ENCODE measurements at regions not wholly inside any gene's neighbourhood (a gene's known extent, or its start where the extent isn't known, plus 50 kb on each side); places are given as distances from the start of the nearest gene placed in this dataset.

- TF ChIP-seq, protein P1, sequence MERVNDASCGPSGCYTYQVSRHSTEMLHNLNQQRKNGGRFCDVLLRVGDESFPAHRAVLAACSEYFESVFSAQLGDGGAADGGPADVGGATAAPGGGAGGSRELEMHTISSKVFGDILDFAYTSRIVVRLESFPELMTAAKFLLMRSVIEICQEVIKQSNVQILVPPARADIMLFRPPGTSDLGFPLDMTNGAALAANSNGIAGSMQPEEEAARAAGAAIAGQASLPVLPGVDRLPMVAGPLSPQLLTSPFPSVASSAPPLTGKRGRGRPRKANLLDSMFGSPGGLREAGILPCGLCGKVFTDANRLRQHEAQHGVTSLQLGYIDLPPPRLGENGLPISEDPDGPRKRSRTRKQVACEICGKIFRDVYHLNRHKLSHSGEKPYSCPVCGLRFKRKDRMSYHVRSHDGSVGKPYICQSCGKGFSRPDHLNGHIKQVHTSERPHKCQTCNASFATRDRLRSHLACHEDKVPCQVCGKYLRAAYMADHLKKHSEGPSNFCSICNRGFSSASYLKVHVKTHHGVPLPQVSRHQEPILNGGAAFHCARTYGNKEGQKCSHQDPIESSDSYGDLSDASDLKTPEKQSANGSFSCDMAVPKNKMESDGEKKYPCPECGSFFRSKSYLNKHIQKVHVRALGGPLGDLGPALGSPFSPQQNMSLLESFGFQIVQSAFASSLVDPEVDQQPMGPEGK (CRISPR knock-in tag; IDR thresholded peaks at IDR 0.05; ENCODE audit: borderline replicate concordance): no peak
- TF ChIP-seq RARB (CRISPR knock-in tag; IDR thresholded peaks at IDR 0.05) (no peak), PPARA (CRISPR knock-in tag; IDR thresholded peaks at IDR 0.05; ENCODE audit: borderline replicate concordance) (no peak)
- TF ChIP-seq, protein P2, sequence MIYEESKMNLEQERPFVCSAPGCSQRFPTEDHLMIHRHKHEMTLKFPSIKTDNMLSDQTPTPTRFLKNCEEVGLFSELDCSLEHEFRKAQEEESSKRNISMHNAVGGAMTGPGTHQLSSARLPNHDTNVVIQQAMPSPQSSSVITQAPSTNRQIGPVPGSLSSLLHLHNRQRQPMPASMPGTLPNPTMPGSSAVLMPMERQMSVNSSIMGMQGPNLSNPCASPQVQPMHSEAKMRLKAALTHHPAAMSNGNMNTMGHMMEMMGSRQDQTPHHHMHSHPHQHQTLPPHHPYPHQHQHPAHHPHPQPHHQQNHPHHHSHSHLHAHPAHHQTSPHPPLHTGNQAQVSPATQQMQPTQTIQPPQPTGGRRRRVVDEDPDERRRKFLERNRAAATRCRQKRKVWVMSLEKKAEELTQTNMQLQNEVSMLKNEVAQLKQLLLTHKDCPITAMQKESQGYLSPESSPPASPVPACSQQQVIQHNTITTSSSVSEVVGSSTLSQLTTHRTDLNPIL (CRISPR knock-in tag; IDR thresholded peaks at IDR 0.05; ENCODE audit: low read depth): no peak
Measured at GRCh38 chr15:29945943-29946596, 123.8 kb upstream of the TJP1 start (continued).

DNA sequence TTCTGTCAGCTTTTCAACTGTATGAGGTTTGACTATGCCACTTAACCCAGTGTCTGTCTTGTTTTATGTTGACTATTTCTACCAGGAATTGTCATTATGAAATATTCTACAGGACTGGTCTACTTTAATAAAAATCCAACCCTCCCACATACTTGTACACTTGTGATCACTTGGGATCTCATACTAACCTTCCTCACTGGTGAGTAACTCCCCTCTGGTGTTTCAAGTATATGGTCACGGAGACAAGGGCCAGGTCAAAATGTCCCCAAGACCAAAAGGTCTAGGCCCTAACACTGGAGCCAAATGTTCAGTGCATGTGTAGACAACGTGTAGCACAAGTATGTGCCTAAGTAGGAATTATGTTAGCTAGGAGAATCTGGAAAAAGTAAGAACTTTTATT, 122.7 kb upstream of the TJP1 start:
- TF ChIP-seq, protein P1 (CRISPR knock-in tag; IDR thresholded peaks at IDR 0.05; ENCODE audit: borderline replicate concordance): no peak
- no peak for TF ChIP-seq ZNF8 (CRISPR knock-in tag; IDR thresholded peaks at IDR 0.05)
- no peak for TF ChIP-seq PPARA (CRISPR knock-in tag; IDR thresholded peaks at IDR 0.05; ENCODE audit: borderline replicate concordance)
- TF ChIP-seq ZC3H10 (CRISPR knock-in tag; IDR thresholded peaks at IDR 0.05): no peak
- no peak for TF ChIP-seq SNAI2 (CRISPR knock-in tag; IDR thresholded peaks at IDR 0.05)
- TF ChIP-seq ESRRG (CRISPR knock-in tag; IDR thresholded peaks at IDR 0.05): no peak
- no peak for TF ChIP-seq TOX (CRISPR knock-in tag; IDR thresholded peaks at IDR 0.05; ENCODE audit: borderline replicate concordance)
- no peak for TF ChIP-seq GLIS3 (CRISPR knock-in tag; IDR thresholded peaks at IDR 0.05)
- no peak for TF ChIP-seq BACH2 (CRISPR knock-in tag; IDR thresholded peaks at IDR 0.05; ENCODE audit: borderline replicate concordance)
- TF ChIP-seq CSDC2 (CRISPR knock-in tag; IDR thresholded peaks at IDR 0.05): no peak
- TF ChIP-seq ZNF70 (CRISPR knock-in tag; IDR thresholded peaks at IDR 0.05): no peak

GRCh38 chr15:29942548-29942947, 120.3 kb upstream of the TJP1 start:
- no peak for ATAC-seq
- TF ChIP-seq ZNF565 (CRISPR knock-in tag; conservative IDR thresholded peaks at IDR 0.05; ENCODE audit: low read depth) (no peak), ARNTL (CRISPR knock-in tag; IDR thresholded peaks at IDR 0.05; ENCODE audit: borderline replicate concordance, low read depth) (no peak), ZFP3 (CRISPR knock-in tag; IDR thresholded peaks at IDR 0.05) (no peak), BACH2 (CRISPR knock-in tag; IDR thresholded peaks at IDR 0.05; ENCODE audit: borderline replicate concordance) (no peak), ISL1 (CRISPR knock-in tag; IDR thresholded peaks at IDR 0.05) (no peak), ZNF8 (CRISPR knock-in tag; IDR thresholded peaks at IDR 0.05) (no peak), SNAI2 (CRISPR knock-in tag; IDR thresholded peaks at IDR 0.05) (no peak), RARB (CRISPR knock-in tag; IDR thresholded peaks at IDR 0.05) (no peak), CSDC2 (CRISPR knock-in tag; IDR thresholded peaks at IDR 0.05) (no peak), TCF4 (CRISPR knock-in tag; IDR thresholded peaks at IDR 0.05; ENCODE audit: borderline replicate concordance) (no peak), ZC3H10 (CRISPR knock-in tag; IDR thresholded peaks at IDR 0.05) (no peak), ZFP30 (CRISPR knock-in tag; IDR thresholded peaks at IDR 0.05) (no peak), OSR1 (CRISPR knock-in tag; IDR thresholded peaks at IDR 0.05) (no peak), PPARA (CRISPR knock-in tag; IDR thresholded peaks at IDR 0.05; ENCODE audit: borderline replicate concordance) (no peak)
- TF ChIP-seq, protein P3, sequence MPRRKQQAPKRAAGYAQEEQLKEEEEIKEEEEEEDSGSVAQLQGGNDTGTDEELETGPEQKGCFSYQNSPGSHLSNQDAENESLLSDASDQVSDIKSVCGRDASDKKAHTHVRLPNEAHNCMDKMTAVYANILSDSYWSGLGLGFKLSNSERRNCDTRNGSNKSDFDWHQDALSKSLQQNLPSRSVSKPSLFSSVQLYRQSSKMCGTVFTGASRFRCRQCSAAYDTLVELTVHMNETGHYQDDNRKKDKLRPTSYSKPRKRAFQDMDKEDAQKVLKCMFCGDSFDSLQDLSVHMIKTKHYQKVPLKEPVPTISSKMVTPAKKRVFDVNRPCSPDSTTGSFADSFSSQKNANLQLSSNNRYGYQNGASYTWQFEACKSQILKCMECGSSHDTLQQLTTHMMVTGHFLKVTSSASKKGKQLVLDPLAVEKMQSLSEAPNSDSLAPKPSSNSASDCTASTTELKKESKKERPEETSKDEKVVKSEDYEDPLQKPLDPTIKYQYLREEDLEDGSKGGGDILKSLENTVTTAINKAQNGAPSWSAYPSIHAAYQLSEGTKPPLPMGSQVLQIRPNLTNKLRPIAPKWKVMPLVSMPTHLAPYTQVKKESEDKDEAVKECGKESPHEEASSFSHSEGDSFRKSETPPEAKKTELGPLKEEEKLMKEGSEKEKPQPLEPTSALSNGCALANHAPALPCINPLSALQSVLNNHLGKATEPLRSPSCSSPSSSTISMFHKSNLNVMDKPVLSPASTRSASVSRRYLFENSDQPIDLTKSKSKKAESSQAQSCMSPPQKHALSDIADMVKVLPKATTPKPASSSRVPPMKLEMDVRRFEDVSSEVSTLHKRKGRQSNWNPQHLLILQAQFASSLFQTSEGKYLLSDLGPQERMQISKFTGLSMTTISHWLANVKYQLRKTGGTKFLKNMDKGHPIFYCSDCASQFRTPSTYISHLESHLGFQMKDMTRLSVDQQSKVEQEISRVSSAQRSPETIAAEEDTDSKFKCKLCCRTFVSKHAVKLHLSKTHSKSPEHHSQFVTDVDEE (CRISPR knock-in tag; IDR thresholded peaks at IDR 0.05): no peak
- TF ChIP-seq, protein P2 (CRISPR knock-in tag; IDR thresholded peaks at IDR 0.05; ENCODE audit: low read depth): no peak
- TF ChIP-seq, protein P4, sequence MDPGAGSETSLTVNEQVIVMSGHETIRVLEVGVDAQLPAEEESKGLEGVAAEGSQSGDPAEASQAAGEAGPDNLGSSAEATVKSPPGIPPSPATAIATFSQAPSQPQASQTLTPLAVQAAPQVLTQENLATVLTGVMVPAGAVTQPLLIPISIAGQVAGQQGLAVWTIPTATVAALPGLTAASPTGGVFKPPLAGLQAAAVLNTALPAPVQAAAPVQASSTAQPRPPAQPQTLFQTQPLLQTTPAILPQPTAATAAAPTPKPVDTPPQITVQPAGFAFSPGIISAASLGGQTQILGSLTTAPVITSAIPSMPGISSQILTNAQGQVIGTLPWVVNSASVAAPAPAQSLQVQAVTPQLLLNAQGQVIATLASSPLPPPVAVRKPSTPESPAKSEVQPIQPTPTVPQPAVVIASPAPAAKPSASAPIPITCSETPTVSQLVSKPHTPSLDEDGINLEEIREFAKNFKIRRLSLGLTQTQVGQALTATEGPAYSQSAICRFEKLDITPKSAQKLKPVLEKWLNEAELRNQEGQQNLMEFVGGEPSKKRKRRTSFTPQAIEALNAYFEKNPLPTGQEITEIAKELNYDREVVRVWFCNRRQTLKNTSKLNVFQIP (CRISPR knock-in tag; IDR thresholded peaks at IDR 0.05; ENCODE audit: borderline replicate concordance, low read depth): no peak
- TF ChIP-seq, protein P1 (CRISPR knock-in tag; IDR thresholded peaks at IDR 0.05; ENCODE audit: borderline replicate concordance): no peak

More for the DNA sequence above, 122.7 kb upstream of the TJP1 start:
- no peak for ATAC-seq
